ENCODE measurements at regions not wholly inside any gene's neighbourhood (a gene's known extent, or its start where the extent isn't known, plus 50 kb on each side); places are given as distances from the start of the nearest gene placed in this dataset.

DNA sequence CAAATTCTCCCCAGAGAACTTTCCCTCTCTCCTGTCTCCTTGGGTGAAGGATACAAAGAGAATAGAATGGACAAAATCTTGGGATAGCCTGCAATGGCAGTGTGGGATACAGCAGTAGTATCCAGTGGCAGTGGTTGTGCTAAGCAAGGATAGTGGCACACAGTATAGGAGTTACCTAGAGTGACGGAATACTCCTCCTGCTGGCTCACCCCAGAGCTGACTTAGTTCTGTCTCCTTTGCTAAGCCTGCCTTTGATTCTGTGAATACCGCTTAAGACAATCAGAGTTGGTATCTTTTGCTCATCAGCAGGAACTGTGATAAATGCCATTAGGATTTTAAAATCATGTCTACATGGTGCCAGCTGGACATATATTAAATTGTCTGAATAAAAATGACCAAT, 404.3 kb downstream of the JRKL start:
- no peak for TF ChIP-seq EZH2 (IDR thresholded peaks at IDR 0.05; ENCODE audit: borderline replicate concordance, insufficient read depth, low read depth, low read length, poor library complexity, severe bottlenecking)
- TF ChIP-seq, protein P1, sequence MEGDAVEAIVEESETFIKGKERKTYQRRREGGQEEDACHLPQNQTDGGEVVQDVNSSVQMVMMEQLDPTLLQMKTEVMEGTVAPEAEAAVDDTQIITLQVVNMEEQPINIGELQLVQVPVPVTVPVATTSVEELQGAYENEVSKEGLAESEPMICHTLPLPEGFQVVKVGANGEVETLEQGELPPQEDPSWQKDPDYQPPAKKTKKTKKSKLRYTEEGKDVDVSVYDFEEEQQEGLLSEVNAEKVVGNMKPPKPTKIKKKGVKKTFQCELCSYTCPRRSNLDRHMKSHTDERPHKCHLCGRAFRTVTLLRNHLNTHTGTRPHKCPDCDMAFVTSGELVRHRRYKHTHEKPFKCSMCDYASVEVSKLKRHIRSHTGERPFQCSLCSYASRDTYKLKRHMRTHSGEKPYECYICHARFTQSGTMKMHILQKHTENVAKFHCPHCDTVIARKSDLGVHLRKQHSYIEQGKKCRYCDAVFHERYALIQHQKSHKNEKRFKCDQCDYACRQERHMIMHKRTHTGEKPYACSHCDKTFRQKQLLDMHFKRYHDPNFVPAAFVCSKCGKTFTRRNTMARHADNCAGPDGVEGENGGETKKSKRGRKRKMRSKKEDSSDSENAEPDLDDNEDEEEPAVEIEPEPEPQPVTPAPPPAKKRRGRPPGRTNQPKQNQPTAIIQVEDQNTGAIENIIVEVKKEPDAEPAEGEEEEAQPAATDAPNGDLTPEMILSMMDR (IDR thresholded peaks at IDR 0.05) = no peak
